HCT116 (cell line): ENCODE measurements at regions not wholly inside any gene's neighbourhood (a gene's known extent, or its start where the extent isn't known, plus 50 kb on each side); places are given as distances from the start of the nearest gene placed in this dataset.

ENCODE experiments used
- ATAC-seq: fragments of 200-7000 bp; cut with Tn5 transposase; 2 replicates; pipeline ENCODE4 v1.9.1; 2020; ENCODE audit warnings: mild to moderate bottlenecking, moderate library complexity
- BruUV-seq: library from RNA; stranded (reverse); fragments of 400-500 nt; replicated peaks from 2 replicates; lab custom pipeline; 2021; lab: Mats Ljungman, UMichigan
- CTCF ChIA-PET: fragments of 300-600 bp; sonication (Branson Sonifier 250); formaldehyde crosslinking; loops from one replicate; lab custom pipeline; 2021; ENCODE audit warnings: antibody characterized with exemption; lab: Charles Lee
- POLR2A ChIA-PET: fragments of 300-600, 350-600 bp; sonication (Branson Sonifier 250); formaldehyde crosslinking; loops from one replicate; lab custom pipeline; 2021; ENCODE audit warnings: antibody characterized with exemption; lab: Charles Lee
- RAD21 ChIA-PET, 2 experiments: fragments of 300-600 bp; sonication (Branson Sonifier 250); formaldehyde crosslinking; loops; one replicate each; lab custom pipeline; 2023; ENCODE audit warnings: low total read pairs in 2 of 2; ENCODE audit not compliant: uncharacterized antibody in 2 of 2, unreplicated experiment in 2 of 2, low non-redundant PET in 1 of 2; lab: Charles Lee
- DNase-seq: peaks from one replicate; pipeline ENCODE4 v3.0.0-alpha.2; 2010; ENCODE audit warnings: low read depth, low spot score
- H2AFZ ChIP-seq: fragments of 200-600 bp; shearing (Covaris generic), sonication (generic); 2 replicates; pipeline ENCODE4 v1.6.1; 2017; ENCODE audit warnings: low read depth, mixed run types, mixed read lengths, antibody characterized with exemption, low read length; ENCODE audit not compliant: poor library complexity, severe bottlenecking
- H3K27ac ChIP-seq: 2 replicates; pipeline ENCODE4 v1.5.1; 2012; ENCODE audit warnings: low read depth, low read length
- H3K27me3 ChIP-seq: fragments of 200-600 bp; sonication (generic); 2 replicates; pipeline ENCODE4 v1.6.1; 2016; ENCODE audit warnings: mixed run types, low read length, mixed read lengths; ENCODE audit not compliant: insufficient read depth
- H3K36me3 ChIP-seq, 2 experiments: fragments of 200-500 bp in 1 of 2; fragments of 200-600 bp in 1 of 2; sonication (Bioruptor generic) in 1 of 2; sonication (generic) in 1 of 2; 2 replicates each; pipeline versions ENCODE4 v1.5.1 to v1.6.1; 2014 to 2016; ENCODE audit warnings: low read length in 2 of 2, inconsistent platforms in 1 of 2, mixed read lengths in 1 of 2, mixed run types in 1 of 2; ENCODE audit not compliant: insufficient read depth in 2 of 2, control insufficient read depth in 1 of 2
- H3K4me1 ChIP-seq, 2 experiments: fragments of 200-600 bp in 1 of 2; sonication (generic) in 1 of 2; 2 replicates each; pipeline versions ENCODE4 v1.5.1 to v1.6.1; 2012 to 2017; ENCODE audit warnings: low read length in 2 of 2, inconsistent platforms in 1 of 2, mild to moderate bottlenecking in 1 of 2, mixed read lengths in 1 of 2, mixed run types in 1 of 2, moderate library complexity in 1 of 2; ENCODE audit not compliant: insufficient read depth in 2 of 2, control insufficient read depth in 1 of 2
- H3K4me2 ChIP-seq: fragments of 200-600 bp; sonication (generic); 2 replicates; pipeline ENCODE4 v1.6.1; 2017; ENCODE audit warnings: mixed run types, low read length, mixed read lengths
- H3K4me3 ChIP-seq, 2 experiments: fragments of 200-600 bp in 1 of 2; sonication (generic) in 1 of 2; replicated peaks in 1 of 2; 2 replicates each; pipeline ENCODE4 v1.5.1; 2011 to 2016; ENCODE audit warnings: low read length in 2 of 2, control low read depth in 1 of 2, low read depth in 1 of 2, mild to moderate bottlenecking in 1 of 2, mixed read lengths in 1 of 2, mixed run types in 1 of 2
- H3K79me2 ChIP-seq: fragments of 200-600 bp; sonication (generic); 2 replicates; pipeline ENCODE4 v1.6.1; 2017; ENCODE audit warnings: mild to moderate bottlenecking, mixed run types, low read length, moderate library complexity, mixed read lengths; ENCODE audit not compliant: insufficient read depth
- H3K9ac ChIP-seq: fragments of 200-600 bp; sonication (generic); 2 replicates; pipeline ENCODE4 v1.6.1; 2016; ENCODE audit warnings: low read length, mixed read lengths
- H3K9me2 ChIP-seq: fragments of 200-600 bp; sonication (generic), shearing (Covaris generic); 2 replicates; pipeline ENCODE4 v1.6.1; 2017; ENCODE audit warnings: mixed run types, mild to moderate bottlenecking, moderate library complexity; ENCODE audit not compliant: insufficient read depth
- H3K9me3 ChIP-seq, 2 experiments: fragments of 200-500 bp in 1 of 2; fragments of 200-600 bp in 1 of 2; sonication (Bioruptor generic) in 1 of 2; sonication (generic) in 1 of 2; 2 replicates each; pipeline ENCODE4 v1.6.1; 2014 to 2017; ENCODE audit warnings: low read length in 2 of 2, mixed read lengths in 2 of 2, inconsistent platforms in 1 of 2, low read depth in 1 of 2, mild to moderate bottlenecking in 1 of 2, mixed run types in 1 of 2, moderate library complexity in 1 of 2; ENCODE audit not compliant: control insufficient read depth in 1 of 2, insufficient read depth in 1 of 2
- H4K20me1 ChIP-seq: fragments of 200-600 bp; sonication (generic), shearing (Covaris generic); 2 replicates; pipeline ENCODE4 v1.6.1; 2017; ENCODE audit warnings: mixed run types, mild to moderate bottlenecking, moderate library complexity; ENCODE audit not compliant: insufficient read depth
- CBX3 ChIP-seq: IDR thresholded peaks from 2 replicates; pipeline ENCODE4 v1.6.1; 2012; ENCODE audit warnings: low read depth
- CEBPB ChIP-seq: IDR thresholded peaks from 2 replicates; pipeline ENCODE4 v1.6.1; 2012; ENCODE audit warnings: low read depth
- EZH2 ChIP-seq: fragments of 200-600 bp; sonication (generic); IDR thresholded peaks from 2 replicates; pipeline ENCODE4 v1.6.1; 2017; ENCODE audit warnings: antibody characterized with exemption, mixed run types
- FOSL1 ChIP-seq: IDR thresholded peaks from 2 replicates; pipeline ENCODE4 v1.6.1; 2012; ENCODE audit warnings: low read depth
- JUND ChIP-seq: IDR thresholded peaks from 2 replicates; pipeline ENCODE4 v1.6.1; 2012
- MAX ChIP-seq: IDR thresholded peaks from 2 replicates; pipeline ENCODE4 v1.6.1; 2012
- POLR2A ChIP-seq: IDR thresholded peaks from 2 replicates; pipeline ENCODE4 v1.7.0; 2011; ENCODE audit warnings: borderline replicate concordance; ENCODE audit not compliant: insufficient read depth, insufficient read length; ENCODE audit errors: extremely low read depth
- RAD21 ChIP-seq: IDR thresholded peaks from 2 replicates; pipeline ENCODE4 v1.6.1; 2012; ENCODE audit warnings: low read depth, mild to moderate bottlenecking
- SIN3A ChIP-seq: IDR thresholded peaks from 2 replicates; pipeline ENCODE4 v1.6.1; 2012; ENCODE audit warnings: low read depth
- SP1 ChIP-seq: IDR thresholded peaks from 2 replicates; pipeline ENCODE4 v1.6.1; 2012; ENCODE audit warnings: low read depth
- YY1 ChIP-seq: IDR thresholded peaks from 2 replicates; pipeline ENCODE4 v1.6.1; 2011; ENCODE audit warnings: low read length, low read depth, moderate library complexity, mild to moderate bottlenecking; ENCODE audit not compliant: insufficient replicate concordance; ENCODE audit errors: extremely low read depth
- ZNF274 ChIP-seq: fragments of 200-500 bp; sonication (Bioruptor generic); IDR thresholded peaks from 2 replicates; pipeline ENCODE4 v1.6.1; 2014; ENCODE audit warnings: mild to moderate bottlenecking, low read depth, low read length, inconsistent platforms
- intact Hi-C: fragments of 100-400 bp; cut with micrococcal nuclease; formaldehyde crosslinking; loops from 2 replicates; pipeline ENCODE4 v1.10.0; 2022
- TF ChIP-seq, protein P1 (sequence below), 3 experiments: fragments of 200-600 bp in 1 of 3; sonication (generic) in 1 of 3; IDR thresholded peaks in 2 of 3; conservative IDR thresholded peaks in 1 of 3; 2 replicates each; pipeline ENCODE4 v1.5.1; 2012 to 2017; ENCODE audit warnings: low read depth in 2 of 3, low read length in 2 of 3, antibody characterized with exemption in 1 of 3, borderline replicate concordance in 1 of 3, control low read depth in 1 of 3, mild to moderate bottlenecking in 1 of 3, mixed read lengths in 1 of 3, mixed run types in 1 of 3, moderate library complexity in 1 of 3; ENCODE audit not compliant: insufficient read depth in 1 of 3

DNA sequence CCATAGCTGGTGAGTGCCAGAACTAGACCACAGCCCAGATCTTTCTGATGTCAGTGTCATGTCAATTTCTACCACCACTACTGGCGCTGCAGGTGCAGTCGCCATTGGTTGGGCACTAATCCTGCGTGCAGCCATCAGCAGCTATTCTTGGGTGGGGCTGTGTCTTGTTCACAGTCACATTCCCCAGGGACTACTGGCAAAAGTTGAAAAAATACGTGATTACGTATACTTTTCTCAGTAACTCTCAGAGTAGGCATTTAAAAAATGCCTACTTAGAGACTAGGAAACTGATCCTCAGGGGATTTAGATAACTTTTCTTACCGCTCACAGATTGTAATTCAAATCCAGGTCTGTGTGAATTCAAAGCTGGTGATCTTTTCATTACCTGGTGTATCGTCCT, 127.7 kb downstream of the ADAMTS15 start:
- no peaks in the 10 kb centered on the region for H3K79me2 ChIP-seq
- peaks cover 0 to 14% of the 10 kb centered on the region in 2 experiments; a peak in 2 of 4 replicates for H3K4me1 ChIP-seq
- RAD21 ChIA-PET, result no interaction called here
- POLR2A ChIA-PET, result no interaction called here
- no peak overlapping the region for H2AFZ ChIP-seq
- no peak overlapping the region for H3K27ac ChIP-seq
- H3K27me3 ChIP-seq, result 0 out of 2 replicates have a peak, but pooled peaks cover 3% of the 10 kb centered on the region
- H3K9me3 ChIP-seq, result no peaks in the 10 kb centered on the region
- H3K4me2 ChIP-seq, result no peak overlapping the region
- ATAC-seq (no peak), DNase-seq (no peak)
- no TSS peak for BruUV-seq
- no peak overlapping the region for H3K9ac ChIP-seq
- H4K20me1 ChIP-seq, result no peaks in the 10 kb centered on the region
- no peak overlapping the region for H3K4me3 ChIP-seq
- intact Hi-C loops, result no loop called here
- H3K36me3 ChIP-seq, result no peaks in the 10 kb centered on the region
- TF ChIP-seq SP1 (no peak), CEBPB (no peak), SIN3A (no peak), FOSL1 (no peak), RAD21 (no peak)
- TF ChIP-seq, protein P1, sequence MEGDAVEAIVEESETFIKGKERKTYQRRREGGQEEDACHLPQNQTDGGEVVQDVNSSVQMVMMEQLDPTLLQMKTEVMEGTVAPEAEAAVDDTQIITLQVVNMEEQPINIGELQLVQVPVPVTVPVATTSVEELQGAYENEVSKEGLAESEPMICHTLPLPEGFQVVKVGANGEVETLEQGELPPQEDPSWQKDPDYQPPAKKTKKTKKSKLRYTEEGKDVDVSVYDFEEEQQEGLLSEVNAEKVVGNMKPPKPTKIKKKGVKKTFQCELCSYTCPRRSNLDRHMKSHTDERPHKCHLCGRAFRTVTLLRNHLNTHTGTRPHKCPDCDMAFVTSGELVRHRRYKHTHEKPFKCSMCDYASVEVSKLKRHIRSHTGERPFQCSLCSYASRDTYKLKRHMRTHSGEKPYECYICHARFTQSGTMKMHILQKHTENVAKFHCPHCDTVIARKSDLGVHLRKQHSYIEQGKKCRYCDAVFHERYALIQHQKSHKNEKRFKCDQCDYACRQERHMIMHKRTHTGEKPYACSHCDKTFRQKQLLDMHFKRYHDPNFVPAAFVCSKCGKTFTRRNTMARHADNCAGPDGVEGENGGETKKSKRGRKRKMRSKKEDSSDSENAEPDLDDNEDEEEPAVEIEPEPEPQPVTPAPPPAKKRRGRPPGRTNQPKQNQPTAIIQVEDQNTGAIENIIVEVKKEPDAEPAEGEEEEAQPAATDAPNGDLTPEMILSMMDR (IDR thresholded peaks at IDR 0.05 in 2 of 3, conservative IDR thresholded peaks at IDR 0.05 in 1 of 3; ENCODE audit: borderline replicate concordance in 1 of 3, insufficient read depth in 1 of 3, low read depth in 2 of 3, low read length in 2 of 3), result no peak
- H3K9me2 ChIP-seq, result no peaks in the 10 kb centered on the region
- CTCF ChIA-PET, result no interaction called here

DNA sequence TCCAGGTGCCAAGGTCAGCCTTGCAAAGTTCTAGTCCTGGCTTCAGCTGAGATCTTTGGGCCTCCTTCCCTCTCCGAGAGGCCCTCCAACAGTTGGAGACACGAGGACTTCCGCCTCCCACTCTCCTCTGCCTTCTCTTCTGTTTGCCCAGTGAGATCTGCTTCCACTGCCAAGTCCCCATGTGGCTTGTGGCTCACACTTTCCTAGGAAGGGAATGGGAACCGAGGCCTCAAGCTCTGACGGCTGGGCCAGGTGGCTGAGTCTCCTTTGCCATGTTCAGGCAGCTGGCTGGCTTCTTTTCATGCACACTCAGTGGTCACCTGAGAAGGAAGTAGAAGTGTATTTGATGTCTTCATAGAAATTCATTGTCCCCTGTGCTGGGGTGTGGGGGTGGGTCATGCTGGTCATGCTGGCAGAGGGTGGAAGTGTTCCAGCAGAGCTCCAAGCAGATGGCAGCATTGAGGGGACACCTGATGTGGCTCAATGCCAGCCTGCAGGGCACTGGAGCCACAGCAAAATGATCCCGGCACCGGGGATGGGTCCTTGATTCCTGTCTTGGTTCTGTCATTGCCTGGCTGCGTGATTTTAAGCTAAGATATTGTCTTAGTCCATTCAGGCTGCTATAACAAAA, 130.4 kb downstream of the ADAMTS15 start:
- no peak for DNase-seq
- Histone ChIP-seq H4K20me1 (no peaks in the 10 kb centered on the region), H3K27me3 (0 out of 2 replicates have a peak, but pooled peaks cover 3% of the 10 kb centered on the region), H3K79me2 (no peaks in the 10 kb centered on the region), H3K27ac (no peak overlapping the region), H3K36me3 (no peaks in the 10 kb centered on the region), H3K4me2 (no peak overlapping the region), H3K4me3 (no peak overlapping the region), H3K9ac (no peak overlapping the region), H3K9me3 (no peaks in the 10 kb centered on the region), H3K4me1 (peaks cover 0 to 14% of the 10 kb centered on the region in 2 experiments; a peak in 2 of 4 replicates), H3K9me2 (no peaks in the 10 kb centered on the region), H2AFZ (no peak overlapping the region)
- no TSS peak for BruUV-seq
- ChIA-PET POLR2A (no interaction called here), CTCF (no interaction called here), RAD21 (no interaction called here)
- no peak for ATAC-seq
- intact Hi-C loops, result no loop called here
- no peak for TF ChIP-seq MAX
- TF ChIP-seq POLR2A, result no peak
- TF ChIP-seq JUND, result no peak
- no peak for TF ChIP-seq SP1
- TF ChIP-seq YY1, result no peak
- TF ChIP-seq CBX3, result no peak
- no peak for TF ChIP-seq ZNF274
- TF ChIP-seq, protein P1 (IDR thresholded peaks at IDR 0.05 in 2 of 3, conservative IDR thresholded peaks at IDR 0.05 in 1 of 3; ENCODE audit: borderline replicate concordance in 1 of 3, insufficient read depth in 1 of 3, low read depth in 2 of 3, low read length in 2 of 3), result no peak
- TF ChIP-seq EZH2, result no peak
